ENCODE measurements at regions not wholly inside any gene's neighbourhood (a gene's known extent, or its start where the extent isn't known, plus 50 kb on each side); places are given as distances from the start of the nearest gene placed in this dataset.

GRCh38 chr1:78322928-78323680 is 167.7 kb upstream of the PTGFR start:
- TF ChIP-seq CTCF (IDR thresholded peaks at IDR 0.05 in 2 of 3, conservative IDR thresholded peaks at IDR 0.05 in 1 of 3; ENCODE audit: borderline replicate concordance in 1 of 3, insufficient read depth in 1 of 3, low read depth in 2 of 3, low read length in 2 of 3), result no peak
- TF ChIP-seq POLR2A (IDR thresholded peaks at IDR 0.05; ENCODE audit: borderline replicate concordance, extremely low read depth, insufficient read depth, insufficient read length), result no peak
- no peak for TF ChIP-seq CEBPB (IDR thresholded peaks at IDR 0.05; ENCODE audit: low read depth)
- TF ChIP-seq ZFX (IDR thresholded peaks at IDR 0.05), result no peak

Data from HCT116 (cell line).